GM21515 (cell line): ENCODE measurements at regions not wholly inside any gene's neighbourhood (a gene's known extent, or its start where the extent isn't known, plus 50 kb on each side); places are given as distances from the start of the nearest gene placed in this dataset.
"Not testable (repeated sequence)": the region's sequence is repeated elsewhere in the genome, so short reads cannot be mapped to it uniquely, and the experiment has no call there.

Experiments
- ATAC-seq: cut with Tn5 transposase; IDR thresholded peaks from one replicate; pipeline ENCODE4 v1.9.1; 2021; ENCODE audit not compliant: unreplicated experiment

- no peak for ATAC-seq
Observed at GRCh38 chr17:77036841-77037381, 103.9 kb upstream of the SEC14L1 start.

GRCh38 chr17:77037943-77038342 lies 102.8 kb upstream of the SEC14L1 start:
- no peak for ATAC-seq

GRCh38 chr17:77038884-77039555 lies 101.7 kb upstream of the SEC14L1 start:
- no peak for ATAC-seq

- ATAC-seq = no peak
Observed at GRCh38 chr17:77042476-77043231, 98.1 kb upstream of the SEC14L1 start.

- no peak for ATAC-seq
Observed at GRCh38 chr17:77045441-77046041, 95.2 kb upstream of the SEC14L1 start.

GRCh38 chr17:77049440-77049839 lies 91.3 kb upstream of the SEC14L1 start:
- ATAC-seq = no peak

- ATAC-seq = not testable (repeated sequence)
Observed at GRCh38 chr17:77050901-77051300, 89.9 kb upstream of the SEC14L1 start.

- no peak for ATAC-seq
Observed at GRCh38 chr17:77054936-77055335, 85.8 kb upstream of the SEC14L1 start.

- no peak for ATAC-seq
Observed at GRCh38 chr17:77055453-77055852, 85.3 kb upstream of the SEC14L1 start.

GRCh38 chr17:77058016-77058415 lies 82.8 kb upstream of the SEC14L1 start:
- no peak for ATAC-seq

- no peak for ATAC-seq
Observed at GRCh38 chr17:77061669-77062068, 79.1 kb upstream of the SEC14L1 start.

- ATAC-seq = no peak
Observed at GRCh38 chr17:77064598-77064997, 76.2 kb upstream of the SEC14L1 start.

GRCh38 chr17:77066165-77066564 lies 74.6 kb upstream of the SEC14L1 start:
- no peak for ATAC-seq

GRCh38 chr17:77066726-77067409 lies 73.9 kb upstream of the SEC14L1 start:
- ATAC-seq = not testable (repeated sequence)

GRCh38 chr17:77068915-77069314 lies 71.9 kb upstream of the SEC14L1 start:
- ATAC-seq = no peak

- ATAC-seq = no peak
Observed at GRCh38 chr17:77070888-77071279, 69.9 kb upstream of the SEC14L1 start.

GRCh38 chr17:77071925-77072490 lies 68.8 kb upstream of the SEC14L1 start:
- ATAC-seq = no peak

- ATAC-seq = no peak
Observed at GRCh38 chr17:77072670-77073069, 68.1 kb upstream of the SEC14L1 start.

- no peak for ATAC-seq
Observed at GRCh38 chr17:77074681-77075080, 66.1 kb upstream of the SEC14L1 start.

- no peak for ATAC-seq
Observed at GRCh38 chr17:77076124-77076830, 64.5 kb upstream of the SEC14L1 start.
